Astrocyte of the spinal cord (primary cell): ENCODE measurements at regions not wholly inside any gene's neighbourhood (a gene's known extent, or its start where the extent isn't known, plus 50 kb on each side); places are given as distances from the start of the nearest gene placed in this dataset.
A peak's percentile ranks its signal among the peaks of the same experiment; 100 is the strongest.

ENCODE experiments used
- DNase-seq: peaks from one replicate; pipeline ENCODE4 v3.0.0; 2011; ENCODE audit warnings: low read depth, low spot score
- H3K4me3 ChIP-seq: 2 replicates; pipeline ENCODE4 v1.5.1; 2011; ENCODE audit warnings: low read depth, mild to moderate bottlenecking, low read length, moderate library complexity
- in situ Hi-C: cut with HindIII; loops from 2 replicates; pipeline ENCODE4 v1.10.0; 2017; ENCODE audit warnings: low sequenced_read_pairs
- TF ChIP-seq, protein P1 (sequence below): IDR thresholded peaks from 2 replicates; pipeline ENCODE4 v1.5.1; 2012; ENCODE audit warnings: low read depth, mild to moderate bottlenecking, low read length, inconsistent platforms

DNA sequence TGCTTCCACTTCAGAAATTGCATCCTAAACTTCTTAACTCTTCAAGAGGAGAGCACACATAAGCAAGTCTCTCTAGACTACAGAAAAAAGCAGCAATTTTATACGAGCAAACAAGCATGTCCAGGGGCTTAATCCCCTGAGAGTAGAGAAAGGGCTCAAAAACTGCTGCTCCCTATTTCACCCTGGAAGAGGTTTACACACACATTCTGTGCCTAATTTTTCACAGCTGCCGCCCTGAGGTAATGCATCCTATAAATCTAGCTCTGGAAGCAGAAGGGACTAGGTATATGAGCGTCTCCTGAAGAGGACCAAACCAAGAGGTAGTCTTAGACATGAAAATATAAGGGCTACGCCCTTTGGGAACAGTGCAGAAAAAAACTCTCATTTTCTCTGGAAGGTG is 73.1 kb downstream of the CRPPA start:
- no peak for DNase-seq
- in situ Hi-C loops, result no loop called here
- TF ChIP-seq, protein P1, sequence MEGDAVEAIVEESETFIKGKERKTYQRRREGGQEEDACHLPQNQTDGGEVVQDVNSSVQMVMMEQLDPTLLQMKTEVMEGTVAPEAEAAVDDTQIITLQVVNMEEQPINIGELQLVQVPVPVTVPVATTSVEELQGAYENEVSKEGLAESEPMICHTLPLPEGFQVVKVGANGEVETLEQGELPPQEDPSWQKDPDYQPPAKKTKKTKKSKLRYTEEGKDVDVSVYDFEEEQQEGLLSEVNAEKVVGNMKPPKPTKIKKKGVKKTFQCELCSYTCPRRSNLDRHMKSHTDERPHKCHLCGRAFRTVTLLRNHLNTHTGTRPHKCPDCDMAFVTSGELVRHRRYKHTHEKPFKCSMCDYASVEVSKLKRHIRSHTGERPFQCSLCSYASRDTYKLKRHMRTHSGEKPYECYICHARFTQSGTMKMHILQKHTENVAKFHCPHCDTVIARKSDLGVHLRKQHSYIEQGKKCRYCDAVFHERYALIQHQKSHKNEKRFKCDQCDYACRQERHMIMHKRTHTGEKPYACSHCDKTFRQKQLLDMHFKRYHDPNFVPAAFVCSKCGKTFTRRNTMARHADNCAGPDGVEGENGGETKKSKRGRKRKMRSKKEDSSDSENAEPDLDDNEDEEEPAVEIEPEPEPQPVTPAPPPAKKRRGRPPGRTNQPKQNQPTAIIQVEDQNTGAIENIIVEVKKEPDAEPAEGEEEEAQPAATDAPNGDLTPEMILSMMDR, result no peak
- H3K4me3 ChIP-seq, result no peak overlapping the region

DNA sequence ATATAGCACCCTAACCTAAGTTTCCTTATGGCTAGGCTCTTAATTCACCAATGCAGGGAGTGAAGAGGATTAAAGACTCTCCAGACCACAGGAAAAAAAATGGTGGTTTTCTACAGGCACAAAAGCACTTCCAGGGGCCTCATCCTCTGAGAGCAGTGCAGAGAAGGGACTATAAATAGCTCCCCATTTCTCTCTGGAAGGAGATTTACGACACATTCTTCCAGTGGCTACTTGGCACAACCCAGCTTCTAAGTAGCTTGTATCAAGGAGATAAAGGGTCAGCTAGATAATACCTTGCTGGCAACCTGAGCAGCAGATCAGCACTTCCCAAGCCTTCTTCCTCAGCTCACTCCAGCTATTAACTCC is 73.5 kb downstream of the CRPPA start:
- TF ChIP-seq, protein P1, result no peak
- in situ Hi-C loops, result no loop called here
- no peak overlapping the region for H3K4me3 ChIP-seq
- peak; percentile 40 for DNase-seq

DNA sequence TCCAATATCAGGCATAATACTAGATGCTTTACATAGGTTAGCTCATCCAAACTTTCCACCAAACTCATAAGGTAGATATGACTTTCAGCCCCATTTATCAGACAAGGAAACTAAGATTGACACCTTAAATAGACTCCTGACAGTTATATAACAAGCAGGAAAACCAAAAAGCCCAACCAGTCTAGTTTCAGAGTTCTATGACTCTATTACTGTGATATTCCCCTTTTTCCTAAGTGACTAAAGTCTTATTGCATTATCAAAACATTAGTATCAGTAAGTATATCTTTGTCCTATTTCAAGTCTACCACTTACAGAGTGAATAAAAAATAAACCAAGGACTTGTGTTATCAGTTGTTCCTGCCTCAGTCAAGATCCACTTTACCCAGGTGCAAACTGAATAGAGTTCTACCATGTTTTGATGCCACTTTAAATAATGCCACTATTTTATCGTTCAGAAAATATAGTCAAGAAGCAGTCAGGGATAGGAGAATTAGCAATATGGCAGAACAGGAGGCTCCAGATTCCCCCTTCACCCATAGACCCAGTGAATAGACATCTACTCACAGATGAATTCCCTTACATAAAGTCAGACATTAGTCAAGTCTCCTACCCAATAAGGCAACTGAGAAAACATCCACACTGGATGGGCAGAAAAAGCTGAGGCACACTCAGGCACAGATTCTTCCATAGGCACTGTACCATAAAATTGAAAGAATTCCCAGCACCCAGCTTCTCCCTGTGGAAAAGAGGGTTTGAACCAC is 74.1 kb downstream of the CRPPA start:
- DNase-seq, result peak; percentile 11
- H3K4me3 ChIP-seq, result no peak overlapping the region

DNA sequence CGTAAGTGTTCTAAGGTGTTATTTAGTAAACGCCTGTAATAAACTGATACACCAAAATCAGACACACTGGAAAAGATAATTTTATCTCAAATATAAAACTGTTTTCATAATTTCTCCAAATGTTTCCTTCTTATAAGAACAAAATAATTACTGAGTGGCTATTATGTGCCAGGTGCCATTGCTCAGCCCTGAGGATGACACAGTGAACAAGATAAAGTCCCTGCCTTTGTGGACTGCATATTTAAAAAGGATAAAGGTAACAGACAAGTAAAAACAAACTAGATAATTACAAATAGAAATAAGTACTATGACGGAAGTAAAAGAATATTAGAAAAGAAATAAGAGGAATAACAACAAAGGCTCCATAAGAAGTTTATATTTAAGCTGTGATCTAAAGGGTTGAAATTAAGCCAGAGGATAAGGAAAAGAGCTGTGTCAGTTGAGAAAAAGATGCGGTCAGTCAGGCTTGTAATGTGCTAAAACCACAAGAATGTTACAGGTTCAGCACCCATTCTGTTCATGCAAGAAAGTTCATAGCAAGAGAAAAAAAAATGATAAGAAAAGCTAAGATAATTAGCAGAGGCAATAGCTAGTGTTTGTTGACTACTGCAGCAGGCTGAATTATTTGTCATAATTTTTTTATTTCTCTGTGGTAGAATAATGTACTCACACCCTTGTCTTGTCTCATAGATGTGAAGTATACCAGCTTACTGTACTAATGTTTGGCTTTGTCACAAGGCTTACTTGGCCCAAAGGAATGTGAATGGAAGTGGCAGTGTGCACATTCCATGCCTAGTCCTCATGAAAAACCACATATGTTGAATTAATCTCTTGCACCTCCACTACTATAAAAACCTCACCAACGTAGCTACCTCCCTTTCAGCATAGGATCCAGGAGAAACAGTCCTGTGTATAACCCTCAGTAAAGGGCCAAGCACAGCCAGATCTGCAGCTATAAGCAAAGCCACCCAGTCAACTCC is 75.1 kb downstream of the CRPPA start:
- TF ChIP-seq, protein P1, result no peak
- in situ Hi-C loops, result no loop called here
- no peak overlapping the region for H3K4me3 ChIP-seq
- peak; percentile 91 for DNase-seq

More for the DNA sequence above, 74.1 kb downstream of the CRPPA start:
- in situ Hi-C loops, result no loop called here
- TF ChIP-seq, protein P1, result no peak

DNA sequence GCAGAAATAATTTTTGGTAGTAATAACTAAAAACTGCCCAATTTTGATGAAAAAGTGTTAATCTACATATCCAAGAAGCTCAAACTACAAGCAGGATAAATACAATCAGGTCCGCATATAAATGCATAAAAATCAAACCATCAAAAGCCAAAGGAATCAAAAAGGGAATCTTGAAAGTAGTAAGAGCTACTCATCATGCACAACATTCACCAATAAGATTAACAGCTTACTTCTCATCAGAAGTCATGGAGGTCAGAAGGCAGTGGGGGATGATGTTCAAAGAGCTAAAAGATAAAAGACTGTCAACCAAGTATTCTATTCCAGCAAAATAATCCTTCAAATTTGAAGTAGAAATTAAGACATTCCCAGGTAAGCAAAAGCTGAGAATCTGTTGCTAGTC is 76.4 kb downstream of the CRPPA start:
- in situ Hi-C loops, result no loop called here
- no peak for DNase-seq
- no peak overlapping the region for H3K4me3 ChIP-seq
- TF ChIP-seq, protein P1, result no peak

DNA sequence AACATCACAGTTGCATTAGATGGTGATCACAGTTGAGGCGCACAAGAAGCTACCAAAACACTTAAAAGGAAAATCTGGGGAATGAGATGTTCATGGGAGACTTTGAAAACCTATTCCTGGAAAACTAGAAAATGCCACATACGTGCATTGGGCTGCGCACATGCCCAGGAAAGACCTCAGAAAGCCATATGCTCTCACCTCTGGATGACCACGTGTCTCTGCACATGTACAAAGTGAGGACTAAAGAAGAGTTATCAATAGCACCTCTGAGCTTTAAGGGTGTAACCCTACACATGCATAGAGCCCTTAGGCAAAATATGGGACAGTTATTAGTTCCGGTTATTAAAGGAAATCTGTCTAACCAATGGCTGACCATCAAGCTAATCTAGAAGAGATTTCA is 77.7 kb downstream of the CRPPA start:
- in situ Hi-C loops, result no loop called here
- TF ChIP-seq, protein P1, result no peak
- no peak overlapping the region for H3K4me3 ChIP-seq
- no peak for DNase-seq
